ENCODE measurements at regions not wholly inside any gene's neighbourhood (a gene's known extent, or its start where the extent isn't known, plus 50 kb on each side); places are given as distances from the start of the nearest gene placed in this dataset.

GRCh38 chr5:175263776-175264175, 180.2 kb downstream of the DRD1 start:
- TF ChIP-seq EZH2 (IDR thresholded peaks at IDR 0.05; ENCODE audit: borderline replicate concordance, low read depth, low read length, poor library complexity, severe bottlenecking) (no peak), CTCF (conservative IDR thresholded peaks at IDR 0.05; ENCODE audit: low read depth, low read length) (no peak)
- Histone ChIP-seq H3K27ac (ENCODE audit: low read depth, low read length, poor library complexity, severe bottlenecking) (no peak overlapping the region), H3K4me3 (ENCODE audit: low read depth, low read length, poor library complexity, severe bottlenecking) (no peak overlapping the region), H3K9me3 (ENCODE audit: low read depth, low read length, poor library complexity, severe bottlenecking) (no peaks in the 10 kb centered on the region), H3K27me3 (replicated peaks; ENCODE audit: insufficient read depth, low read depth, low read length, poor library complexity) (no peaks in the 10 kb centered on the region), H3K4me1 (ENCODE audit: insufficient read depth, low read length, poor library complexity, severe bottlenecking) (no peaks in the 10 kb centered on the region), H3K36me3 (ENCODE audit: insufficient read depth, low read length, poor library complexity, severe bottlenecking) (no peaks in the 10 kb centered on the region)
- intact Hi-C loops (cut with micrococcal nuclease; ENCODE audit: unreplicated experiment) = no loop called here
- ChIA-PET POLR2A (ENCODE audit: low non-redundant PET) (interaction anchor here (0.6 kb wide), 1 partner anchor 54 kb away, joined by 3 read pairs; no protein-coding TSS in a partner anchor), CTCF (no interaction called here)
- no peak for DNase-seq (ENCODE audit: low spot score)
- BruUV-seq (replicated peaks) = no TSS peak

- no peak for DNase-seq (ENCODE audit: low spot score)
- Histone ChIP-seq H3K36me3 (ENCODE audit: insufficient read depth, low read length, poor library complexity, severe bottlenecking) (no peaks in the 10 kb centered on the region), H3K4me3 (ENCODE audit: low read depth, low read length, poor library complexity, severe bottlenecking) (no peak overlapping the region), H3K9me3 (ENCODE audit: low read depth, low read length, poor library complexity, severe bottlenecking) (no peaks in the 10 kb centered on the region), H3K27ac (ENCODE audit: low read depth, low read length, poor library complexity, severe bottlenecking) (no peak overlapping the region), H3K4me1 (ENCODE audit: insufficient read depth, low read length, poor library complexity, severe bottlenecking) (no peaks in the 10 kb centered on the region), H3K27me3 (replicated peaks; ENCODE audit: insufficient read depth, low read depth, low read length, poor library complexity) (no peaks in the 10 kb centered on the region)
- BruUV-seq (replicated peaks) = no TSS peak
- TF ChIP-seq EZH2 (IDR thresholded peaks at IDR 0.05; ENCODE audit: borderline replicate concordance, low read depth, low read length, poor library complexity, severe bottlenecking) (no peak), CTCF (conservative IDR thresholded peaks at IDR 0.05; ENCODE audit: low read depth, low read length) (no peak)
- intact Hi-C loops (cut with micrococcal nuclease; ENCODE audit: unreplicated experiment) = no loop called here
- ChIA-PET POLR2A (ENCODE audit: low non-redundant PET) (no interaction called here), CTCF (no interaction called here)
These were observed 182.5 kb downstream of the DRD1 start for GRCh38 chr5:175261526-175261925.

- no peaks in the 10 kb centered on the region for H3K9me3 ChIP-seq (ENCODE audit: low read depth, low read length, poor library complexity, severe bottlenecking)
- no peaks in the 10 kb centered on the region for H3K36me3 ChIP-seq (ENCODE audit: insufficient read depth, low read length, poor library complexity, severe bottlenecking)
- H3K27ac ChIP-seq (ENCODE audit: low read depth, low read length, poor library complexity, severe bottlenecking) = no peak overlapping the region
- intact Hi-C loops (cut with micrococcal nuclease; ENCODE audit: unreplicated experiment) = no loop called here
- no TSS peak for BruUV-seq (replicated peaks)
- H3K4me3 ChIP-seq (ENCODE audit: low read depth, low read length, poor library complexity, severe bottlenecking) = no peak overlapping the region
- TF ChIP-seq CTCF (conservative IDR thresholded peaks at IDR 0.05; ENCODE audit: low read depth, low read length) (no peak), EZH2 (IDR thresholded peaks at IDR 0.05; ENCODE audit: borderline replicate concordance, low read depth, low read length, poor library complexity, severe bottlenecking) (no peak)
- no peaks in the 10 kb centered on the region for H3K4me1 ChIP-seq (ENCODE audit: insufficient read depth, low read length, poor library complexity, severe bottlenecking)
- H3K27me3 ChIP-seq (replicated peaks; ENCODE audit: insufficient read depth, low read depth, low read length, poor library complexity) = no peaks in the 10 kb centered on the region
- ChIA-PET CTCF (no interaction called here), POLR2A (ENCODE audit: low non-redundant PET) (no interaction called here)
- no peak for DNase-seq (ENCODE audit: low spot score)
These were observed 182.9 kb downstream of the DRD1 start for GRCh38 chr5:175261037-175261436.

Data from A673 (cell line).